SK-N-MC (cell line): ENCODE measurements at regions not wholly inside any gene's neighbourhood (a gene's known extent, or its start where the extent isn't known, plus 50 kb on each side); places are given as distances from the start of the nearest gene placed in this dataset.

Experiments used
- EZH2 ChIP-seq: fragments of 200-600 bp; sonication (generic); IDR thresholded peaks from one replicate; pipeline ENCODE4 v1.6.1; 2017; ENCODE audit warnings: antibody characterized with exemption
- POLR2AphosphoS5 ChIP-seq: IDR thresholded peaks from 2 replicates; pipeline ENCODE4 v1.6.1; 2012; ENCODE audit warnings: mild to moderate bottlenecking, low read depth, low read length, borderline replicate concordance

GRCh38 chr13:74647991-74648390 is 513.8 kb upstream of the KLF12 start:
- TF ChIP-seq POLR2AphosphoS5 (no peak), EZH2 (no peak)
